ENCODE measurements at regions not wholly inside any gene's neighbourhood (a gene's known extent, or its start where the extent isn't known, plus 50 kb on each side); places are given as distances from the start of the nearest gene placed in this dataset.
"Not testable (repeated sequence)": the region's sequence is repeated elsewhere in the genome, so short reads cannot be mapped to it uniquely, and the experiment has no call there.

GRCh38 chr10:8375137-8375536 lies 320.6 kb downstream of the GATA3 start:
- DNase-seq (ENCODE audit: low read depth in 2 of 2, low spot score in 1 of 2), result no peak

- no peak for DNase-seq (ENCODE audit: low read depth in 2 of 2, low spot score in 1 of 2)
Observed at GRCh38 chr10:8378198-8378983, 323.9 kb downstream of the GATA3 start.

GRCh38 chr10:8379906-8380832 lies 325.7 kb downstream of the GATA3 start:
- DNase-seq (ENCODE audit: low read depth in 2 of 2, low spot score in 1 of 2), result no peak

GRCh38 chr10:8380833-8381496 lies 326.5 kb downstream of the GATA3 start:
- no peak for DNase-seq (ENCODE audit: low read depth in 2 of 2, low spot score in 1 of 2)

- DNase-seq (ENCODE audit: low read depth in 2 of 2, low spot score in 1 of 2), result no peak
Observed at GRCh38 chr10:8386781-8387180, 332.3 kb downstream of the GATA3 start.

GRCh38 chr10:8389630-8390029 lies 335.1 kb downstream of the GATA3 start:
- no peak for DNase-seq (ENCODE audit: low read depth in 2 of 2, low spot score in 1 of 2)

- DNase-seq (ENCODE audit: low read depth in 2 of 2, low spot score in 1 of 2), result no peak
Observed at GRCh38 chr10:8392216-8392615, 337.7 kb downstream of the GATA3 start.

GRCh38 chr10:8393531-8393930 lies 339.0 kb downstream of the GATA3 start:
- no peak for DNase-seq (ENCODE audit: low read depth in 2 of 2, low spot score in 1 of 2)

GRCh38 chr10:8396675-8397074 lies 342.2 kb downstream of the GATA3 start:
- no peak for DNase-seq (ENCODE audit: low read depth in 2 of 2, low spot score in 1 of 2)

GRCh38 chr10:8398771-8399170 lies 344.3 kb downstream of the GATA3 start:
- no peak for DNase-seq (ENCODE audit: low read depth in 2 of 2, low spot score in 1 of 2)

GRCh38 chr10:8400151-8400550 lies 345.7 kb downstream of the GATA3 start:
- no peak for DNase-seq (ENCODE audit: low read depth in 2 of 2, low spot score in 1 of 2)

GRCh38 chr10:8400892-8401291 lies 346.4 kb downstream of the GATA3 start:
- DNase-seq (ENCODE audit: low read depth in 2 of 2, low spot score in 1 of 2), result no peak

GRCh38 chr10:8401531-8401930 lies 347.0 kb downstream of the GATA3 start:
- DNase-seq (ENCODE audit: low read depth in 2 of 2, low spot score in 1 of 2), result no peak

GRCh38 chr10:8402576-8402975 lies 348.1 kb downstream of the GATA3 start:
- DNase-seq (ENCODE audit: low read depth in 2 of 2, low spot score in 1 of 2), result no peak

GRCh38 chr10:8403711-8404371 lies 349.4 kb downstream of the GATA3 start:
- DNase-seq (ENCODE audit: low read depth in 2 of 2, low spot score in 1 of 2), result no peak

GRCh38 chr10:8404721-8405120 lies 350.2 kb downstream of the GATA3 start:
- no peak for DNase-seq (ENCODE audit: low read depth in 2 of 2, low spot score in 1 of 2)

- DNase-seq (ENCODE audit: low read depth in 2 of 2, low spot score in 1 of 2), result no peak
Observed at GRCh38 chr10:8405596-8405995, 351.1 kb downstream of the GATA3 start.

GRCh38 chr10:8407501-8408021 lies 353.1 kb downstream of the GATA3 start:
- DNase-seq (ENCODE audit: low read depth in 2 of 2, low spot score in 1 of 2), result no peak

GRCh38 chr10:8410506-8410905 lies 356.0 kb downstream of the GATA3 start:
- no peak for DNase-seq (ENCODE audit: low read depth in 2 of 2, low spot score in 1 of 2)

- DNase-seq (ENCODE audit: low read depth in 2 of 2, low spot score in 1 of 2), result no peak
Observed at GRCh38 chr10:8412541-8412940, 358.1 kb downstream of the GATA3 start.

GRCh38 chr10:8415029-8415428 lies 360.5 kb downstream of the GATA3 start:
- not testable (repeated sequence) for DNase-seq (ENCODE audit: low read depth in 2 of 2, low spot score in 1 of 2)
